Body of pancreas (tissue), 4 donors: ENCODE measurements at regions not wholly inside any gene's neighbourhood (a gene's known extent, or its start where the extent isn't known, plus 50 kb on each side); places are given as distances from the start of the nearest gene placed in this dataset.
"Not testable (repeated sequence)": the region's sequence is repeated elsewhere in the genome, so short reads cannot be mapped to it uniquely, and the experiment has no call there.

Source experiments
- POLR2A ChIP-seq, 3 donors: fragments of 450-650 bp; IDR thresholded peaks; one replicate each; pipeline ENCODE4 v1.6.1; 2016; ENCODE audit warnings: antibody characterized with exemption in 3 of 3, mild to moderate bottlenecking in 2 of 3
- TF ChIP-seq, protein P1 (sequence below), 7 experiments: fragments of 450-650 bp in 4 of 7; fragments of 200-600 bp in 3 of 7; sonication (generic) in 3 of 7; IDR thresholded peaks; one replicate each; pipeline ENCODE4 v1.5.1; 2016 to 2019; ENCODE audit warnings: antibody characterized with exemption in 7 of 7

GRCh38 chr1:161444725-161445124, 60.5 kb upstream of the FCGR2A start:
- TF ChIP-seq, protein P1, sequence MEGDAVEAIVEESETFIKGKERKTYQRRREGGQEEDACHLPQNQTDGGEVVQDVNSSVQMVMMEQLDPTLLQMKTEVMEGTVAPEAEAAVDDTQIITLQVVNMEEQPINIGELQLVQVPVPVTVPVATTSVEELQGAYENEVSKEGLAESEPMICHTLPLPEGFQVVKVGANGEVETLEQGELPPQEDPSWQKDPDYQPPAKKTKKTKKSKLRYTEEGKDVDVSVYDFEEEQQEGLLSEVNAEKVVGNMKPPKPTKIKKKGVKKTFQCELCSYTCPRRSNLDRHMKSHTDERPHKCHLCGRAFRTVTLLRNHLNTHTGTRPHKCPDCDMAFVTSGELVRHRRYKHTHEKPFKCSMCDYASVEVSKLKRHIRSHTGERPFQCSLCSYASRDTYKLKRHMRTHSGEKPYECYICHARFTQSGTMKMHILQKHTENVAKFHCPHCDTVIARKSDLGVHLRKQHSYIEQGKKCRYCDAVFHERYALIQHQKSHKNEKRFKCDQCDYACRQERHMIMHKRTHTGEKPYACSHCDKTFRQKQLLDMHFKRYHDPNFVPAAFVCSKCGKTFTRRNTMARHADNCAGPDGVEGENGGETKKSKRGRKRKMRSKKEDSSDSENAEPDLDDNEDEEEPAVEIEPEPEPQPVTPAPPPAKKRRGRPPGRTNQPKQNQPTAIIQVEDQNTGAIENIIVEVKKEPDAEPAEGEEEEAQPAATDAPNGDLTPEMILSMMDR (IDR thresholded peaks at IDR 0.05): not testable (repeated sequence)
- not testable (repeated sequence) for TF ChIP-seq POLR2A (IDR thresholded peaks at IDR 0.05)
